OCI-M1 (cell line): ENCODE measurements at regions not wholly inside any gene's neighbourhood (a gene's known extent, or its start where the extent isn't known, plus 50 kb on each side); places are given as distances from the start of the nearest gene placed in this dataset.

Experiments
- DNase-seq: peaks from one replicate; lab custom pipeline; 2025; lab: John Stamatoyannopoulos, UW

DNA sequence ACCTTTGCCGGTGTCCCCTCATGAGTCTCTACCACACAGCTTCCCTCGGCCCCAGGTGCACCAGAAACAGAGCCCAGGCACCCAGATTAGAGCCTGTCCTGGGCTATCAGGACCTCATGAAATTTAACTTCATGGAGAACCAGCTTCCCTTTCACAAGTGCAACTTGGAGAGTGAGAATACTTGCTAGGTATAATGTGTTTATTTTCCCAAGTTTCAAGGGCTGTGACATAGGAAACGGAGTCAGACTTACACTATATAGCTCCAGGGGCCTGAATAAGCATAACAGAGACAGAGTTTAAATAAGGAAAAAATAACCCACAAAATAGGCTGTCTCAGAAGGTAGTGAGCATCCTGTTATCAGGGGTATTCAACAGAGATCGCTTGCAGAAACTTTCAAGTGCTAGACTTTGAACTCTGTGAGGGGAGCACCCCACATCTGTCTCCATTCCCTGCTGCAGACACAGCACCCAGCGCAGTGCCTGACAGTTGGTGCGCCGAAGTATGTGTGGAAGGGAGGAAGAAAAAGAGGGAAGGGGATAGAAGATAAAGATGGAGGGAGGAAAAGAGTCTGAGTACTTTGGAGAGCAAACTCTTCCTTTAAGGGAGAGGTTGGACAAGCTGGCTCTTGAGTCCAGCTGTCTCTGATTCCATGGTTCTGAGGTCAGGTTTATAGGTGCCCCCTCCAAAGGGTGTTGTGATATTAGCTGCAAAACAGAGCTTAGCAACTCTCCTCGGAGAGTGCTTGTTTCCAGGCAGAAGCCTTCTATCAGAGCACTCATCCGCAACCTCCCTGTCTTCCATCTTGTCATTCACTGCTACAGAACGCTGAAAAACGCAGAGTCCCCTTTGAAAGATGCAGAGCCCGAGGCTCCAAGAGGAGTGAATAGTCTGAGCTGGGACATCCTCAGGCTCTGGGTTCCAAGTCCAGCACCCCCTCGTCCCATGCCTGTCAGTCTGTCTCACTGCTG is 84.8 kb downstream of the CPN2 start:
- DNase-seq, result no peak

DNA sequence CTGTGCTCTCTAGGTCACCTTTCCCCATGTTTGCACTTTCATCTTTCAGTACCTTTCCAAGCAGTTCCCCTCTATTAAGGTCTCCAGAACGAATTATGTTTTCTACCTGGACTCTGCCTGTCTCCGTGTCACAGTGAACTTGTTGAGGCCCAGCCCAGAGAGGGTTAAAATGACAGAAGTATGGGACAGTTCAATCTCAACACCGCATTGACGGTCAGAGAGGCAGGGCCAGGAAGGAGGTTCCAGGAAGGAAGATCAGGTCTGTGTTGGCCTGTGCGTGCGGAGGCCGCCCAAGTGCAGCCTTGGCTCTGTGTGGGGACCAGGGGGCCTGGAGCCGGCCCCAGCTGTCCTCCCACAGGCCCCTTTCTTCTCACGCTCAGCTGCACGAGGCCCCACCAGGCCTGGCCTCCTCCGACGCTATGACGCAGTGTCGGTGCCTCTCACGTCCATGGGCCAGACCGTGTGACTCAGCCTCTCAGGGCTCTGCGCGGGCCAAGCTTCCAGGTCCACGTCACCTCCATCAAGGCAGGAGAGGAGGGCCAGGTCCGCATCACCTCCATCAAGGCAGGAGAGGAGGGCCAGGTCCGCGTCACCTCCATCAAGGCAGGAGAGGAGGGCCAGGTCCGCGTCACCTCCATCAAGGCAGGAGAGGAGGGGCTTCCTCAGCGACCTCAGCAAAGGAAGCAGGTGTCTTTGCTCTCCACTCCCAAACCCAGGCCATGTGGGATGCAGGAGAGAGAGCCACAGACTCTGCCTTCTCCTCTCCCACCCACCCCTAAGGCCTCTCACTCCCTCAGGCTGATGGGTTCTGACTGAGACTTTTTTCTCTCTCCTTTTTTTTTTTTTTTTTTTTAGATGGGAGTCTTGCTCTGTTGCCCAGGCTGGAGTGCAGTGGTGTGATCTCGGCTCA is 83.1 kb downstream of the CPN2 start:
- no peak for DNase-seq

DNA sequence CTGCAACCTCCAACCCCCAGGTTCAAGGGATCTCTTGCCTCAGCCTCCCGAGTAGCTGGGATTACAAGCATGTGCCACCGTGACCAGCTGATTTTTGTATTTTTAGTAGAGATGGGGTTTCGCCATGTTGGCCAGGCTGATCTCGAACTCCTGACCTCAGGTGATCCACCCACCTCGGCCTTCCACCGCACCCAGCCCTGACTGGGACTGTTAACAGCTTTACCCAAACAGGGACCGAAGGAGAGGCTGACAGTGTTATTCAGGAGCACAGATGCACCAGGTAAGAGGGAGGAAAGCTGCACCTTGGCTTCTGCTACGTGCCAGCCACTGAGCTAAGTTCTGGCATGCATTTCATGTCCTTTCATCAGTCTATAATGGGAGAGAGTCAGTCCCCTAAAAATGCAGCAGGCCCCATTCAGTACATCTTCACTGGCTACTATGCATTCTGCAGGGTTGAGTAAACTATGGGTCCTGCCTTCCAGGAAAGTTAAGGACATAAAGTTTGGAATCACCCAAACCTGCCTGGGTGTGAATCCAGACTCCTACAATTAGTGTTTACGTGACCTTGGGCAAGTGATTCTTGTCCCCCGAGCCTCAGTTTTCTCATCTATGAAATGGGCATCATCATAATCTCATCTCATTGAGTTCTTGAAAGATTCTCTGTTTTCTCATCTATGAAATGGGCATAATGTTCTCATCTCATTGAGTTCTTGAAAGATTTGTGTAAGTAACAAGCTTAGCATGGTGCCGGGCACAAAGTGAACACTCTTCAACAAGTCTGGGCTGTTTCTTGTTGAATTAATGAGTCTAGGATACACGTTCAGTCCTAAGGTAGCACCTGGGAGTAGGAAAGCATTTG is 82.2 kb downstream of the CPN2 start:
- DNase-seq, result no peak

DNA sequence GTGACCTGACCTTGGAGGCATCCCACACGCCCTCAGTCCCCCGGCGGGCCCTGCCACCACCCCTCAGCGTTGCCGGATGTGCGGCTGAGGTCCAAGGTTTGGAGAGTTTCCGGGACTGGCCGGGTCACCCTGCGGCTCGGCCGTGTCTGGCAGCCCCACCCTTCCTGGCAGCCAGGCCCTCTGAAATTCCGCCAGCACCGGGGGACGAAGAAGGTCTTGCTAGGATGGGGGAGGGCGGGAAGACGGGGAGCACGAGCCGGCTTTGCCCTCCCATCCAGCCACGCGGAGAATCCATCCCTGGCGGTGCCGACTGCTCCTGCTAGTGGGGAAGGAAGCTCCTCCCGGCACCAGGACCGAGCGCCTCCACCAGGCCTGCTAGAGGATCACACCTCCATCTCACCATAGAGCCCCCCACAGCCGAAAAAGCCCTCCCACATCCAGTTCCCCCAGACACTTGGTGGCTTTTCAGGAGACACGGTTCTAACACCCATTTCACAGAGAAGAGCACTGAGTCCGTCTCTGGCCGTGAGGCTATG is 81.5 kb downstream of the CPN2 start:
- no peak for DNase-seq

DNA sequence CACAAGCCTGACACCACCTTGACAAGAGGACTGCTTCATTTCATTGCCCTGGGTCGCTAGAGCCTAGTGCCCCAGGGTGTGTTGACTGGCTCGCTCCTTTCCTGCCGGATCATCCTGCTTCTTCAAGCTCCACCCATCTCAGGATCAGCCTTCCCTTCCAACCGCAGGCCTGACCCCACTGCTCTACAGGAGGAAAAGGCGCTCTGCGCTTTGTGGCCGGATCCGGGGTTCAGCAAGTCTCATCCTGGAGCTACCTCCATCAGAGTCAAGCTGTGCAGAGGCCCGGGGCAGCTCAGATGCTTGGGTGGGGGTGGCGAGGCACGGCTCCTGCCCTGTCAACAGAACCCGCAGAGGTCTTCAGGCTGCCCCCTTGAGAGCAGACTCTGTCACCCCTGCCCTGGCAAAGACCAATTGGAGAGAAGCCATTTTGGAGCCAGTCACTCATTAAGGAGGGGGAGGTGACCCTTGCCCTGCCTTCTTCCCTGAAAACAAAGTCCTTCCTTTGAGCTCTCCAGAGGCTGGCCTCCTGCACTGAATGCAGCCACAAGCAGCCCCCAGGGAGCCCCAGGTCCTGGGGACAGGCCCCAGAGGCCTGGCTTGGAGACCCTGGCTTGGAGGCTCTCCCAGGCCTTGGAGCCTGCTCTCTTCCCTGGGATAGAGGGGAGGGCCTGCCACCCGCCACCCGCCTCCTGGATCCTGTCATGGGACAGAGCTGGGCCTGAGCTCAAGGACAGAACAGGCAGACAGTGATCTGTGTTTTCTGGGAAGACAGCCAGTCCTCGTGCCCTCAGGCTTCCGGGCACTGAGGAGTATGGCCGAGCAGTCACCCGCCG is 80.3 kb downstream of the CPN2 start:
- DNase-seq, result no peak

DNA sequence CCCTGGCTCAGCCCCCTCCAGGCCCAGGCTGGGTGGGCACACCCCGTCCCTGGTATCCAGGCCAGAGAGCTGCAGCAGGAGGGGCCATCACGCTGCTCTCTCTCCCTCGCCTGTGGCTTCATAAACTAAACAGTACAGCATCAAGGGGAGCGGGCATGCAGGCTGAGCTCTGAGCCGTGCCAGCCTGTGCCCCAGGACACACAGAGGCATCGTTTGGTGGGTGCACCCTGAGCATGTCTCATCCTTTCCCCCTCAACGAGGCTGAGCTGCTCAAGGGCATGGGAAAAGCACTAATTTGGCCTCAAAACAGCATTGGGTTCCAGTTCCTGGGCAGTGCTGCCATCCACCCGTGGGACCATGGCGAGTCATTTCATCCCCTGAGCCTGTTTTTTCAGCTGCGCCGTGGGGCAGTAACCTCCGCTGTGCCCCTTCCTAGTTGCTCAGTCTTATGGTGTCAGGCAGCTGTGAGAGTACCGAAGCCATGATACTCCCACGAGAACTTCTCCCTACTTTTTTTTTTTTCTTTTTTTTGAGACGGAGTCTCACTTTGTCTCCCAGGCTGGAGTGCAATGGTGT is 79.6 kb downstream of the CPN2 start:
- DNase-seq, result no peak

DNA sequence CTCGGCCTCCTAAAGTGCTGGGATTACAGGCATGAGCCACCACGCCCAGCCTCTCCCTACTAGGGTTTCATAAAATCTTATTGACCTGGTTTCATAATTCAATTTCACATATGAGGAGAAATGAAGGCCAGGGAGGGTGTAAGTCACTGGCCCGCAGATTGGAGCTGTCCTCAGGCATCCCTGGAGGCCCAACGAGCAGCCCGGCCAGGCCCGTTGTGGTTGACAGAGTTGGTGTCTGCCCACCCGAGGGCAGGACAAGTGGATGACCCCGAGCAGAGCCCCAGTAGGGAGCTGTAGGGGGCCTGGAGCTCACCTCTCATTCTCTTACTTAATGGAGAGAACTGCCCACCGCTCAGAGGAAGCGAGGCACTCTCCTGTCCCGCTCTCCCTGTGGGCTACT is 78.9 kb downstream of the CPN2 start:
- DNase-seq, result no peak

DNA sequence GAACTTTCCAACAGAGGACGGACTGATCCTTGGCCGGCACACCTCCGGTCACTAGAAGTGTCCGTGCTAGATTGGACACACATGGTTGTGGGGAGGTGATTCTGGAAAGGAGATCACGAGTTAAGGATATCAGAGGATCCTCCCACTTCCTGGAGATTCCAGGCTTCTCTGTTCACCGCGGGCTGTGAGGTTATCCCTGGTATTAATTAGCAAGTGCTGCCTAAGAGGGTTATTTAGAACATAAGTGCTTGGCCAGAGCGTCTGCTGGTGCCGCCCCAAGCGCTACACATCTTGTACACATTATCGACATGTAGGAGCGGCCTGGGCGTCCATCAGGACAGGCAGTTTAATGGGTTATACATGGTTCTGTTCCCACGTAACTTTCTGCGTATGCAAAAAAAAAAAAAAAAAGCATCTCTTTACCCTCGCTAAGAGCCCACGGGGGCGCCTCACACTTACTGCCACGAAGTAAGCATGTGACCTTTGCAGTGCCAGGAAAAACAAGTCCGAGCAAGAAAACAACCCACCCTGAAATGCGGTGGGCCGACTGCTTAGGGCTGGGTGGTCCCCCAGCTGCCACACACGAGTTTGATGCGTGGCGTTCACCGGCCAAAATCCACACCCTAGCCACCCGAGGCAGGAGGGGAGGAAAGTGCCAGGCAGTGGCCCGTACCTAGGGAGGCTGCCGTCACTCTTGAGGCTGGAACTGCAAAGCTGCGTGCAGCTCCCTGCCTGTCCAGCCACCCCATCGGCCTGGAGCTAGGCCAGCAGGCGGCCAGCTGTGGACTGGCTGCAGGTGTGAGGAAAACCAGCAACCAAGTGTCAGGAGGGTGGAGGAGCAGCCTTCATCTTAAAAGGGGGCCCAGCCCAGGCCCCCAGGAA is 78.0 kb downstream of the CPN2 start:
- DNase-seq, result no peak

DNA sequence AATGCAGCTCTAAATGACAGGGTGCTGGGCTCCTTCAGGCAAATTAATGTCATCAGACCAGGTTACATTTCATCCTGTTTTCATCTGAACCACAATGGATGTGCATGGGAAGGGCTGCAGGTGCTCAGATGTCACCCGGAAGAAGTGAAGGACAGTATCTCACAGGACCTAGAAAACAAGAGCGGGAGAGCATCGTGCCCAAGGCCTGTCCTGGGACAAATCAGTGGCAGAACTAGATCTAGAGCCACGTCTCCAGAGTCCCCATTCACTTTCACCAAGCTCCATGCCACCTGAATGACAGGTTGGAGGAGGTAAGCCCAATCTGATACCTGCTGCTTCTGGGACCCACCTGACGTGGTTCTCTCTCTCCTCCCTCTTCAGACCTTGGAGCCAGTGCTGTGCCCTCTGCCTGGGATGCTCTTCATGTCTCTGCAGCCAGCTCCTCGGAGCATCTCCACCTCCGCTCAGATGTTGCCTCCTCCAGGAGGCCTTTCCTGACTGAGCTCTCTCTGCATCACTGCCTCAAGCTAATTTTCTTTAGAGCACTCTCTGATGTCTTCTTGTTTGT is 77.3 kb downstream of the CPN2 start:
- DNase-seq, result no peak

DNA sequence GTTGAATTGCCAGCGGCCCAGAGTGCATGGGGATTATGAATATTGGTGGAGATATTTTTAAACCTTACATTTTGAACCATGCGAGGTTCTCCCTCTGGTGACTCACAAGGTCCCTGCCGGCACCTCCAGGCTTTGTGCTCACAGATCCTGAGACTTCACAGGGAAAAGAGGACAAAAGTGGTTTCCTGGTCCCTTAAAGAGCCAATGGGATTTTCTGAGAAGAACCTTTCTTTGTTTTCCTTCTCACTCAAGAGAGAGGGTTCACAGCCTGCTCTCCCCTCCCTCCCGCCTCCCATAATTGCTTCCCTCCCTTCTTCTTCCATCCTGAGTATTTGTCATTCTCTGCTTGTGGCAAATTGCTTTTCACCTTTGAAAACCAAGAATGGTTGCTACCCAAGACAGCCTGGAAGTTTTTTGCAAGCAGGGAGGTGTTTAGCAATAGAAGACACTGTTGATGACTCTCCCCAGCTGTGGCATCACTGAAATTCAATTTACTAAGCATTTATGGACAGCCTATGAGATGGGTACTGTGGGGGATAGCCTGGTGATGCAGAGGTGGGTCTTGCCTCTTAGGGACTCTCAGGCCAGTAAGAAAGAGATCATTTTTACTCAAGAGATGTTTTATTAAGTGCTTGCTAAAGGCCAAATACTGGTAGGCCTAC is 76.6 kb downstream of the CPN2 start:
- DNase-seq, result no peak

DNA sequence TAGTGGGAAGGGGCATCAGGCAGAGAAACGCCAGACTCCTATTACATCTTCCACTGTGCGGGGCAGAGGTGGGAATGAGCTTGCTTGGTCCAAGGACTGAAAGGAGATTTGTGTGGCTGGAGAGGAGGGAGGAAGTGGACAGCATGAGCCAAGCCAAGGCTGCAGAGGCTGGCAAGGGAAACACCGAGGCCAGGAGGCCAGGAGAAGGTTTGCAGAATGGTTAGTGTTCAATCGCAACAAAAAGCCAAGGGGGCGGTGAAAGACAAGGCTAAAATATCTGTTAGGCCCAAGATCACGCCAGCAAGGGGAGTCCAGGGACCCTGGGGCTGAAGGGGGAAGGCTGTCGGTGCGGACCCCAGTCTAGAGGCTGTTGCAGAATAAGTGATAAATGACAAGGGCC is 75.8 kb downstream of the CPN2 start:
- no peak for DNase-seq

DNA sequence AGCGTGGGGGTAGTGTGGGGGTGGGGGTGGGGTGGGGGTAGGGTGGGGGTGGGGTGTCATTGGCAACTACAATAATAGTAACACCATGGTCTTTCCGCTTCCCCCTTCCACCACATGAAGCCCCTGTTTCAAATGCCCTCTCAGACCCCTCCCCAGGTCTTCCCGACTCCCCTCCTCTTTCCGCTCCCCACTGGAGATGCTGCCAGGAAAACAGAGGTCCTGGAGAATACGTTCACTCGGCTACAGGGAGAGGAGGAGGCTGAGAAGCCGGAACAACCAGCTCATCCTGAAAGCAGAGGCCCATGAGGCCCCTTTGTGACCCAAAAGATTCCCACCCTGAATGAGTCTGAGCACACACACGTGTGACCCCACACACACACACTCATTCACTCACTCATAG is 75.4 kb downstream of the CPN2 start:
- no peak for DNase-seq

DNA sequence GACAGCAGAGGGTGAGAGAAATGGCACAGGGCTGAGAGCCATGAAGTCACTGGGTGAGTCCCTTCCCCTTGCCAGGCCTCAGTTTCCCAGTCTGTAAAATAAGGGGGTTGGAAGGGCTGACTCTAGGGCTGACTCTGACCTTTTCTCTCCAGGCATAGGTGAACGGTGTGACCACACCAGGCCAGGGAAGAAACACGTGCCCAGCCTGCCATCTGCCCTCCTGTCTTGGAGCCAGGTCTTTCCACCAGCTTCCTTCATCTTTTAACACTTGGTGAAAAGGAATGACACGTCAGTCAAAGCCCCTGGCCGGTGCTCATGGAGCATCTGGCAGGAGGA is 74.4 kb downstream of the CPN2 start:
- DNase-seq, result no peak

DNA sequence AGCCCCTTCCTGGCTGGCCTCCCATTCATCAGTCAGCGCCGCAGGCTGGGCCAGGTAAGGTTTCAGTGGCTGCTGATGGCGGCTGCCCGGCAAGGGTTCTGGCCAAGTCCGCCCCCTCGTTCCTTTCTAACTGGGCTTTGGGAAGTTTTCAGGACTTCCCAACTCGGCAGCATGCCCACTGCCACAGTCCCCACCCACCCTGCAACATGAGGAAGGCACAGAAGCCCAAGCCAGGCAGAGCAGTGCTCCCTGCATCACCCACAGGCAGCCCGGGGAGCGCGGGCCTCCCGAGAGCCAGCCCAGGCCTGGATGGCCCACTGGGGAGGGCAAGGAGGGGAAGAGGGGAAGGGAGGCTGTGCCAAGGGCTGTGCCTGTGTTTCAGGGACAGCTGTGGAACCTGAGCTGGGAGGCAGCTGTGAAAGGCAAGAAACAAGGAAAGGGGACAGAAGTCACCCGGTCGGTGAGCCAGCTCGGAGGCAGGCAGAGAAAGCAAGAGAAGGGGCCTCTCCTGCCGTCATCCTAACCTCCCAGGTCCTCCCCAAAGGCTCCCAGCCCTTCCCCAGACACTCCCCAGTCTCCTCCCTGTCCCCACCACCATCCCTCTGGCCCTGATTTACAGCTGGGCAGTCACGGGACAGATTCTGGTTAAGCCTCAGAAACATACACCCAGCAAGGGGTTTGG is 73.9 kb downstream of the CPN2 start:
- no peak for DNase-seq

DNA sequence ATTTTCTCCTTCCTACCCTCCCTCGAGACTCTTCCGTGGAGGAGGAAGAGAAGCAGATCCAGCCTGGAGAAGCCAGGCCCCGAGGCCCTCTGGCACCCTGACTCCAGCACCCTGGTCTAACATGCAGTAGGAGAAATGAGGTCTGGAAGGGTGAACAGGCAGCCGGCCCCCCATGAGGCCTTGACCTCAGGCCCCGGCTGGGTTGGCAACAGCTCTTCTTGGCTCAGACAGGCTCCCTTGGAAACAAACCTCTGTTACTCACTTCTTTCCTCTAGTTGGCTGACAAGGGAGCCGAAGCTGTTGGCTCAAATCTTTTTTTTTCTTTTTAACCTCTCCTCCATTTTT is 73.4 kb downstream of the CPN2 start:
- no peak for DNase-seq

DNA sequence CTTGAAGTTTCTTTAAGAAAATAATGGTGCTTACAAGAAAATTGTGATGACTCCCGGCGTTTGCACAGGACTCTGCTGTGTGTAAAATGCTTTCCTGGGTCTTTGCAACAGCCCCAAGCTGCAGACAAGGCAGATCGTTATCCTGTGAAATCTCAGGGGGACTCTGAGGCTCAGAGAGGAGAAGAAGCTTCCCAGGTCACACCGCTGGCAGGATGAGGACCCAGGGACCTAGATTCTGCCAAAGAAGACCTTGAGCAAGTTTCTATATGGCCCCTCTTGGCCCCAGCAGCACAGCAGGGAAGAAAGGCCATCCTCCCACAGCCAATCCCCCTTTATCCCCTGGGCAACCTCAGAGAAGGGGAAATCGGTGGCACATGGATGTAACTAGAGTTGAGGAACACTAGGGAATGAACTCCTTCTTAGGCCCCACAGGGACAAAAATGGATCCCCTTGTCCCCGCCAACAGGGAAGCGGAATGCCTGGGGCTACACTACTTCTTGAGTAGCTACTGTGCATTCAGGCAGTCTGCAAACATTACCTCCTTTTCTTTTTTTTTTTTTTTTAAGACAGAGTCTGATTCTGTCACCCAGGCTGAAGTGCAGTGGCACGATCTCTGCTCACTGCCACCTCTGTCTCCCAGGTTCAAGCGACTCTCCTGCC is 72.8 kb downstream of the CPN2 start:
- DNase-seq, result no peak

DNA sequence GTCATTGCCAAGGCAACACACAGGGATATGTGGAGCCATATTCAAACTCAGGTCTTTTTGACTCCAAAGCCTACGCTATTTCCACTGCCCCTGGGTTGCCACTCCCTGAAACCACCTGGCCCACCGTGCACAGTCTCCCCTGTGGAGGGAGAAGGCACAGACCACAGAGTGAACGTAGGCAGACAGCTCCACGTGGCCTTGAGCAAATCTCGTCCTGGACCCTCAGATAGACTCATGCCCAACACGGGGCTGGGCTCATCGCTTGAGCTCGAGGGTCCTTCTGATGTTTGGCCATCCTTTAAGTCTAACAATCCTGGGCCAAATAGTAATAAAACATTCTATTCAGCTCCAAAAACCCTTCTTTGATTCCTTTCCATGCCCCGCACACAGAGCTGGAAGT is 72.0 kb downstream of the CPN2 start:
- DNase-seq, result no peak
